HEK293T (cell line): ENCODE measurements at regions not wholly inside any gene's neighbourhood (a gene's known extent, or its start where the extent isn't known, plus 50 kb on each side); places are given as distances from the start of the nearest gene placed in this dataset.

Experiments used
- BHLHE40 ChIP-seq: fragments of 450-650 bp; IDR thresholded peaks from 2 replicates; pipeline ENCODE4 v1.6.1; 2016; ENCODE audit warnings: mild to moderate bottlenecking, moderate library complexity, borderline replicate concordance
- ELF4 ChIP-seq: fragments of 450-650 bp; IDR thresholded peaks from 2 replicates; pipeline ENCODE4 v1.6.1; 2017; ENCODE audit warnings: antibody characterized with exemption
- FOXA1 ChIP-seq: fragments of 450-650 bp; IDR thresholded peaks from 2 replicates; pipeline ENCODE4 v1.6.1; 2016; ENCODE audit warnings: mild to moderate bottlenecking
- FOXM1 ChIP-seq: fragments of 450-650 bp; IDR thresholded peaks from 2 replicates; pipeline ENCODE4 v1.6.1; 2017; ENCODE audit warnings: mild to moderate bottlenecking, borderline replicate concordance
- PKNOX1 ChIP-seq: fragments of 450-650 bp; IDR thresholded peaks from 2 replicates; pipeline ENCODE4 v1.6.1; 2016
- TARDBP ChIP-seq: fragments of 450-650 bp; IDR thresholded peaks from 2 replicates; pipeline ENCODE4 v1.6.1; 2016

GRCh38 chr5:31023105-31023504 lies 170.4 kb upstream of the CDH6 start:
- TF ChIP-seq FOXM1 (no peak), BHLHE40 (no peak), ELF4 (no peak), PKNOX1 (no peak), FOXA1 (no peak), TARDBP (no peak)
